ENCODE measurements at regions not wholly inside any gene's neighbourhood (a gene's known extent, or its start where the extent isn't known, plus 50 kb on each side); places are given as distances from the start of the nearest gene placed in this dataset.

GRCh38 chr2:226515344-226516055 is 284.1 kb downstream of the IRS1 start:
- no peaks in the 10 kb centered on the region for H3K36me3 ChIP-seq (ENCODE audit: control insufficient read depth in 4 of 4, insufficient read depth in 3 of 4, low read depth in 1 of 4, low read length in 3 of 4)
- H3K9me3 ChIP-seq (ENCODE audit: control insufficient read depth in 4 of 4, low read length in 3 of 4), result no peaks in the 10 kb centered on the region
- peak overlapping the region; percentile 86 to 92 for H3K27ac ChIP-seq (ENCODE audit: low read depth in 1 of 2, low read length in 2 of 2)
- H3K27me3 ChIP-seq (ENCODE audit: control insufficient read depth in 4 of 4, insufficient read depth in 4 of 4, low read length in 3 of 4), result no peaks in the 10 kb centered on the region
- 30% methylated on average over 4 of the region's 4 CpGs for WGBS
- peak overlapping the region; percentile 39 to 55 for H3K9ac ChIP-seq (ENCODE audit: low read depth in 1 of 2, low read length in 2 of 2)
- no peak overlapping the region for H3K4me3 ChIP-seq (ENCODE audit: low read depth in 1 of 3, low read length in 3 of 3)
- peaks cover 3 to 40% (median 22%) of the 10 kb centered on the region in 4 donors for H3K4me1 ChIP-seq (ENCODE audit: control insufficient read depth in 4 of 4, insufficient read depth in 4 of 4, low read length in 3 of 4)
- TF ChIP-seq MAX (IDR thresholded peaks at IDR 0.05) (no peak), REST (IDR thresholded peaks at IDR 0.05) (peak; percentile 64), SP1 (IDR thresholded peaks at IDR 0.05) (peak; percentile 94), TAF1 (conservative IDR thresholded peaks at IDR 0.05) (no peak), GABPA (IDR thresholded peaks at IDR 0.05 in 1 of 2, conservative IDR thresholded peaks at IDR 0.05 in 1 of 2) (no peak), EGR1 (IDR thresholded peaks at IDR 0.05; ENCODE audit: low read depth in 2 of 2) (no peak), FOXA1 (IDR thresholded peaks at IDR 0.05) (peak; percentile 25), JUND (IDR thresholded peaks at IDR 0.05) (peak; percentile 80 to 82), RAD21 (IDR thresholded peaks at IDR 0.05) (peak in 1 of 2 donors; percentile 64), ZBTB33 (IDR thresholded peaks at IDR 0.05) (peak; percentile 54), RXRA (IDR thresholded peaks at IDR 0.05) (peak; percentile 88 to 93), NR2F2 (IDR thresholded peaks at IDR 0.05) (no peak), CTCF (IDR thresholded peaks at IDR 0.05; ENCODE audit: low read depth, low read length, missing input control) (no peak), FOXA2 (IDR thresholded peaks at IDR 0.05) (peak; percentile 58), ATF3 (IDR thresholded peaks at IDR 0.05) (peak; percentile 79), YY1 (IDR thresholded peaks at IDR 0.05) (peak; percentile 69), HNF4A (conservative IDR thresholded peaks at IDR 0.05) (peak; percentile 91 to 94), HNF4G (IDR thresholded peaks at IDR 0.05) (peak; percentile 74)
- DNase-seq (ENCODE audit: low spot score), result no peak

All from liver (tissue), 8 donors.